Natural killer cell (primary cell): ENCODE measurements at regions not wholly inside any gene's neighbourhood (a gene's known extent, or its start where the extent isn't known, plus 50 kb on each side); places are given as distances from the start of the nearest gene placed in this dataset.

ENCODE experiments used
- ATAC-seq, 3 donors: fragments of 150-1000 bp in 2 of 3; fragments of 200-7000 bp in 1 of 3; cut with Tn5 transposase; 1 replicate in 1 of 3; 2 replicates in 2 of 3; pipeline ENCODE4 v1.10.0; 2021; ENCODE audit warnings: mild to moderate bottlenecking in 2 of 3, moderate library complexity in 2 of 3
- DNase-seq, 2 donors: peaks; one replicate each; pipeline versions ENCODE4 v3.0.0 to v3.0.0-alpha.2; 2013 to 2021; ENCODE audit warnings: mixed read lengths in 1 of 2
- H3K27ac ChIP-seq: one replicate; pipeline ENCODE4 v1.5.1; 2013; ENCODE audit warnings: mild to moderate bottlenecking, low read length
- H3K27me3 ChIP-seq: one replicate; pipeline ENCODE4 v1.6.1; 2013; ENCODE audit warnings: low read length; ENCODE audit not compliant: control insufficient read depth, insufficient read depth
- H3K36me3 ChIP-seq: one replicate; pipeline ENCODE4 v1.6.1; 2013; ENCODE audit warnings: low read length; ENCODE audit not compliant: control insufficient read depth, insufficient read depth
- H3K4me1 ChIP-seq: one replicate; pipeline ENCODE4 v1.6.1; 2013; ENCODE audit warnings: low read length; ENCODE audit not compliant: control insufficient read depth, insufficient read depth
- H3K4me3 ChIP-seq: one replicate; pipeline ENCODE4 v1.5.1; 2013; ENCODE audit warnings: low read length
- H3K9me3 ChIP-seq: one replicate; pipeline ENCODE4 v1.6.1; 2013; ENCODE audit warnings: low read length; ENCODE audit not compliant: control insufficient read depth, insufficient read depth
- H3K27ac Mint-ChIP-seq, 2 donors: one replicate each; pipeline ENCODE4 v1.8.0; 2022; ENCODE audit warnings: mild to moderate bottlenecking in 2 of 2, mixed read lengths in 2 of 2, moderate library complexity in 1 of 2
- H3K27me3 Mint-ChIP-seq, 2 donors: one replicate each; pipeline ENCODE4 v1.8.0; 2022; ENCODE audit warnings: low read depth in 2 of 2, mixed read lengths in 2 of 2
- H3K36me3 Mint-ChIP-seq: one replicate; pipeline ENCODE4 v1.8.0; 2022; ENCODE audit warnings: mixed read lengths
- H3K4me1 Mint-ChIP-seq, 2 donors: one replicate each; pipeline ENCODE4 v1.8.0; 2022; ENCODE audit warnings: mixed read lengths in 2 of 2
- H3K4me3 Mint-ChIP-seq: one replicate; pipeline ENCODE4 v1.8.0; 2022; ENCODE audit warnings: mild to moderate bottlenecking, moderate library complexity, mixed read lengths
- H3K9me3 Mint-ChIP-seq, 2 donors: one replicate each; pipeline ENCODE4 v1.8.0; 2022; ENCODE audit warnings: mixed read lengths in 2 of 2
- CTCF ChIP-seq: fragments of 200-600 bp; IDR thresholded peaks from one replicate; pipeline ENCODE4 v1.8.0; 2022; ENCODE audit warnings: antibody characterized with exemption
- WGBS: methylation state at CpG from one replicate; pipeline ENCODE4 v1.1.7; 2013; ENCODE audit warnings: missing lambda C conversion rate; ENCODE audit not compliant: insufficient coverage; 5-methylcytosine and 5-hydroxymethylcytosine counted together
- intact Hi-C: fragments of 100-400 bp; cut with micrococcal nuclease; formaldehyde crosslinking; loops from one replicate; pipeline ENCODE4 v1.14.2; 2022

DNA sequence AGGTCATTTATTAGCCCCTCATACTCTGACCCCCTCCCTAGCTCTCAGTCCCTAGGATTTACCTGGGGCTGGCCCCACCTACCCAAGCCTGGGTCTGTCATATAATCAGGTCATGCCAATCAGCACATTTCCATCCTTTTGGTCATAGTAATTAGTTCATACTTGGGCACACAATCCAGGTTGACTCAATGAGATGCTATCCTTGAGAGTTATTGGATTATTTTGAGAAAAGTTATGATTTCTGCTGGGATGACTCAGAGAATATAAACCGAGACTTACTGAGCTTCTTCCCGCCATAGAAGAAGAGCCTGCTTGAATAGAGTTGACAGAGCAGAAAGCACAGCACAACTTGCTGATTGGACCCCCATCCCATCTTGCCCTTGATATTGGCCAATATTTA is 331.5 kb downstream of the CBLN1 start:
- Histone ChIP-seq H3K36me3 (no peaks in the 10 kb centered on the region), H3K27me3 (no peaks in the 10 kb centered on the region), H3K9me3 (no peaks in the 10 kb centered on the region), H3K4me1 (no peaks in the 10 kb centered on the region), H3K27ac (no peak overlapping the region), H3K4me3 (no peak overlapping the region)
- WGBS: 89% methylated on average over 2 of the region's 2 CpGs
- Mint-ChIP-seq H3K4me1 (no peaks in the 10 kb centered on the region), H3K9me3 (peaks cover 0 to 2% of the 10 kb centered on the region in 2 donors), H3K36me3 (no peaks in the 10 kb centered on the region), H3K4me3 (no peak overlapping the region), H3K27ac (no peak overlapping the region), H3K27me3 (peaks cover 0 to 2% of the 10 kb centered on the region in 2 donors)
- no peak for ATAC-seq
- no peak for TF ChIP-seq CTCF
- no peak for DNase-seq
- intact Hi-C loops: no loop called here

- H3K36me3 Mint-ChIP-seq: no peaks in the 10 kb centered on the region
- peaks cover 0 to 2% of the 10 kb centered on the region in 2 donors for H3K9me3 Mint-ChIP-seq
- H3K36me3 ChIP-seq: no peaks in the 10 kb centered on the region
- intact Hi-C loops: no loop called here
- no peak overlapping the region for H3K27ac Mint-ChIP-seq
- no peak for TF ChIP-seq CTCF
- H3K4me3 Mint-ChIP-seq: no peak overlapping the region
- no peak overlapping the region for H3K4me3 ChIP-seq
- H3K4me1 Mint-ChIP-seq: no peaks in the 10 kb centered on the region
- H3K27me3 ChIP-seq: no peaks in the 10 kb centered on the region
- ATAC-seq: no peak
- peaks cover 0 to 2% of the 10 kb centered on the region in 2 donors for H3K27me3 Mint-ChIP-seq
- no peaks in the 10 kb centered on the region for H3K9me3 ChIP-seq
- H3K4me1 ChIP-seq: no peaks in the 10 kb centered on the region
- WGBS: 87% methylated on average over 2 of the region's 2 CpGs
- DNase-seq: no peak
- H3K27ac ChIP-seq: no peak overlapping the region
Observed at GRCh38 chr16:48949636-48950035, 332.0 kb downstream of the CBLN1 start.

DNA sequence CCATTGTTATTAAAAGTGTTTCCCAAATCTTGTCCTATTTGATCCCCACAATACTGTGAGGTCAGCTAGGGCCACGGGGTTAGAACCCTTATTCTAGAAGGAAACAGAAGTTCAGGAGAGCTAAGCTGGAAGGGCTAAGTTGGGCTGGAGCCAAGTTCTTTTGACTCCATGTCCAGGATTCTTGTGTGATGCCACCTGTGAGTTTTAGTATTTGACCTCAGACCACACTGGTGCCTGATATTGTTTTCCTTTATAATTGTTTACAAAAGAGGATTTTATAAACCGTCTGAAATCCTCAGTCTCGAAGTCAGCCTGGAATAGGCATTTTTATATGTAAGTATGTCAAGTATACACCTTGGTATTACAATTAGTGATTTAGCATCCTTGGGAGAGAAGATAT is 332.7 kb downstream of the CBLN1 start:
- ATAC-seq (no peak), DNase-seq (no peak)
- no peaks in the 10 kb centered on the region for H3K36me3 ChIP-seq
- intact Hi-C loops: no loop called here
- H3K27ac ChIP-seq: no peak overlapping the region
- no peaks in the 10 kb centered on the region for H3K27me3 ChIP-seq
- Mint-ChIP-seq H3K4me3 (no peak overlapping the region), H3K36me3 (no peaks in the 10 kb centered on the region), H3K27ac (no peak overlapping the region), H3K4me1 (no peaks in the 10 kb centered on the region), H3K9me3 (peaks cover 0 to 4% of the 10 kb centered on the region in 2 donors), H3K27me3 (peaks cover 0 to 2% of the 10 kb centered on the region in 2 donors)
- no peaks in the 10 kb centered on the region for H3K9me3 ChIP-seq
- no peaks in the 10 kb centered on the region for H3K4me1 ChIP-seq
- H3K4me3 ChIP-seq: no peak overlapping the region
- TF ChIP-seq CTCF: no peak
- 90% methylated on average over 3 of the region's 3 CpGs for WGBS

- no peak overlapping the region for H3K27ac Mint-ChIP-seq
- intact Hi-C loops: no loop called here
- no peaks in the 10 kb centered on the region for H3K36me3 Mint-ChIP-seq
- no peak overlapping the region for H3K4me3 Mint-ChIP-seq
- peaks cover 0 to 4% of the 10 kb centered on the region in 2 donors for H3K9me3 Mint-ChIP-seq
- H3K9me3 ChIP-seq: no peaks in the 10 kb centered on the region
- H3K27me3 Mint-ChIP-seq: no peaks in the 10 kb centered on the region
- H3K4me1 ChIP-seq: no peaks in the 10 kb centered on the region
- WGBS: 56% methylated on average over 3 of the region's 3 CpGs
- TF ChIP-seq CTCF: no peak
- H3K4me3 ChIP-seq: no peak overlapping the region
- H3K4me1 Mint-ChIP-seq: no peaks in the 10 kb centered on the region
- ATAC-seq: no peak
- DNase-seq: no peak
- no peaks in the 10 kb centered on the region for H3K27me3 ChIP-seq
- H3K36me3 ChIP-seq: no peaks in the 10 kb centered on the region
- no peak overlapping the region for H3K27ac ChIP-seq
Observed at GRCh38 chr16:48947371-48947713, 334.3 kb downstream of the CBLN1 start.
